GM12874 (cell line): ENCODE measurements at regions not wholly inside any gene's neighbourhood (a gene's known extent, or its start where the extent isn't known, plus 50 kb on each side); places are given as distances from the start of the nearest gene placed in this dataset.

Experiments
- CTCF ChIP-seq: IDR thresholded peaks from 2 replicates; pipeline ENCODE4 v1.5.1; 2011; ENCODE audit warnings: low read depth, mild to moderate bottlenecking, control low read depth, low read length, moderate library complexity; ENCODE audit not compliant: insufficient read depth

- TF ChIP-seq CTCF: no peak
These were observed 63.0 kb upstream of the POLG start for GRCh38 chr15:89397653-89398023.

DNA sequence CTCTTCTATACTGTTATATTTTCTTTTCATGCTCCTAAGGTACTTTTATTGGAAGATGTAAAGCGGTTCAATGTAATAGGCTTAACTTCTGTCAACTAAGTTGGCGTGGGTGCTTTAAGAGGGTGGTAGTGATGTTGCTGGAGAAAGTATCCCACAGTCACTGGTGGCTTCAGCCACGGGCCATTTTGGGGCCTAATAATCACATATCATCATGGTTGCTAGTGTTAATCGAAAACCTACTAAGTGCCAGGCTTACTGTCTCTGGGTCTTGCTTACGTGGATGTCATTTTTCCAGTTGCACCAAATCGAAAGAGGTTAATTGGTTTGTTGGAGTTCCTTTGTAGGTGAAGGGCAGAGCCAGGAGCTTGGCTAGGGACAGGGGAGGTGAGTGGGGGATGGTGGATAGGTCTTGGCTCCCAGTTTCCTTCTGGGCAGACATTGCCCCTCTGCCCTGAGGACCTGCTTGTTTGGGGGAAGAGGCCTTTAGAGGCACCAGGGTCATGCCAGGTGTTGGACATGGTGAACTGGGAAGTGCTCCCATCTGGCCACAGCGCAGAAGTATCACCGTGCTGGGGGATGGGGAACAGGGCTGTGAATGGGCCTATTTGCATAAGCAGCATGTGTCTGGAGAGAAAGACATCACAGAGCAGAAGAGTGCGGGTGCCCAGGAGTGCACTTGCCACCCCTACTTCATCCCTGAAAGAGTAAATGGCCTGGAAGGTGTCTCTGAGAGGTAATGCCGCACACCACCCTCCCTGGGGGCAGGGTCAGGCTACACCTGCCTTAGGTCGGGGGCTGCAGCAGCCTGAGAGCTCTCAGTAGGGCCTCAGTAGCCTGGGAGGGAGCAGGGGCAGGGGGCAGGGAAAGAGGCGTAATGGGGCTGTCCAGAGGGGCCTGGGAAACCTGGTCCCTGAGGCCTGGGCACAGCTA, 62.4 kb upstream of the POLG start:
- TF ChIP-seq CTCF: no peak

GRCh38 chr15:89395996-89396395, 61.4 kb upstream of the POLG start:
- no peak for TF ChIP-seq CTCF

DNA sequence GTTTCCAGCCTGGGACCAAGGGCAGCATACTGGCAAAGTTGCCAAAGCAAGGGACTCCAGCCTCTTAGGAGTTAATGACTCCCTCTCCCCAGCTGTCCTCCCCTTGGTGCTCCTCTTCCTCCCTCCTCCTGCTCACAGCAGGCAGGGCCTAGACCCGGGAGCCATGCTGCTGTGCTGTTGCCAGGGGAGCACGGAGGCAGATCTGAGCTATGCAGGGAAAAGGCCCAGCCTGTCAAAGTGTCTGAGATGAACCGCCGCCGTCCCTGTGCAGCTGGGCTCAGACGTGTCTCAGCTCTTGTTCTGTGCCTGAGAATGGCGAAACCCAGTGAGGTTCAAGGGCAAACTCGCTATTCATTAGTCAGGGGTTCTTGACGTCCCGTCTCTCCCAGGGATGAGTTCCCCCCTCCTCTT, 60.8 kb upstream of the POLG start:
- no peak for TF ChIP-seq CTCF

DNA sequence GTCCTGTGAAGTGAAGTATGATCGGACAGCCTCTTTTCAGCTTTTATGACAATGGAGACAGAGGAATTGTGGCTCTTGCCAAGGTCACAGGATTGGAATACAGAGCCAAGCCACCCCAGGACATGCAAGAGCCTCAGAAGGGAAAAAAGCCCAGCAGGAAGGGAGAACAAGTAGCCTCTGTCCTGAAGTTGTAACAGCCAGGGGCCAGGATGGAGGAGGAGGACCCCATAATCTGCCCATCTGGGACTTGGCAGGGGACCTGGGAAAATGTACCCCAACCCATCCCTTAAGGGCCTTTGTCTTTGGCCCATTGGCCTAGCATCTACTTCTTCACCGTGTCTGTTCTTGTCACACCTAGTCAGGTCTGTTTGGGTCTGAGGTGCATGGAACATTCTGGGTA, 60.4 kb upstream of the POLG start:
- no peak for TF ChIP-seq CTCF

DNA sequence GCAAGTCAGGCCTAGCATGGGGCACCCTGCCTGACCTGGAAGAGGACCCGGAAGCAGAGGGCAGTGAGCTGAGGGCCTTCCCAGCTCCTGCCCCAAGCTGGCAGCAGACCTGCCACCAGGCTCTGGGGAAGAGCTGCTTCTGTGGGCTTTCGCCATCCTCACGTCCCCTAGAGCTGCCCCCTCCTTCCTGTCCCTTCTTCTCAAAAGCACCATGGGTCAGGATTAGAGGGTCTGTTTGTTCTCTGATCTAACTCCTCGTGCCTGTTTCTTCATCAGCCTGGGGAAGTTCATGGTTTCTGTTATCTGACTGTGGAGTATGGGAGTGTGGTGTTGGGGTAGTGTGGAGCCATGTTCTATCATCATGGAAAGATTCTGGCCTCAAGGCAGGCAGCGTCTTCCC, 58.4 kb upstream of the POLG start:
- no peak for TF ChIP-seq CTCF

- TF ChIP-seq CTCF: no peak
These were observed 57.1 kb upstream of the POLG start for GRCh38 chr15:89391685-89392257.
